IPS-18c (cell line): ENCODE measurements at regions not wholly inside any gene's neighbourhood (a gene's known extent, or its start where the extent isn't known, plus 50 kb on each side); places are given as distances from the start of the nearest gene placed in this dataset.

Source experiments
- H3K4me3 ChIP-seq: 2 replicates; pipeline ENCODE4 v1.7.0; 2013; ENCODE audit warnings: low read depth, mild to moderate bottlenecking, low read length, moderate library complexity; ENCODE audit not compliant: insufficient read depth
- H3K9me3 ChIP-seq: one replicate; pipeline ENCODE4 v1.6.1; 2013; ENCODE audit warnings: mild to moderate bottlenecking, low read length, moderate library complexity; ENCODE audit not compliant: control insufficient read depth, insufficient read depth

DNA sequence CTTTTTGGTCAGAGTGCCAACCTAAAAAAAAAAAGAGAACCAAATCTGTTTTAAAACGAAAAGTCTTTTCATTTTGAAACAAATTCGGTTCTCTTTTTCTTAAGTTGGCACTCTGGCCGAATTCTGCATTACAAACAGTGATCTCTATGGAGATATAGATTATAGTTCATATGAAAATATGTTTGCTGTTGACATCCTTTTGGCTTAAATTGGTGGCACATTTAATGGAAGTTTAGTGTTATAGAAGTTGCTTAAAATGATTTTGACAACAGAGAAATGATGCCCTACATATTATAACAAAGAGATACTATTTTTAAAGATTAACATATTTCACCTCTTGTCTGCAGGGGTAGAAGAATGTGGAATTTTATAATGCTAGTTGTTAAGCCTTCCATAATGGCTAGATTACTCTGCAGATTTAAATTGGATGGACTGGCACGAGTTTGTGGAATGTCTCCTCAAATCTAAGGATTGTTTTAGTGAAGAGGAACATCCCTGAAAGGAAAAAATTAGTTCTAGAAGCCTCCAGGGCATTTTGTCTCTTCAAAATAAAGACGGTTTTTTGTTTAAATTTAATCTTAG, 222.9 kb upstream of the CDH2 start:
- H3K4me3 ChIP-seq, result no peak overlapping the region

GRCh38 chr18:28398471-28398870, 221.5 kb upstream of the CDH2 start:
- Histone ChIP-seq H3K4me3 (no peak overlapping the region), H3K9me3 (no peaks in the 10 kb centered on the region)

More for the DNA sequence above, 222.9 kb upstream of the CDH2 start:
- H3K9me3 ChIP-seq, result no peaks in the 10 kb centered on the region

- no peak overlapping the region for H3K4me3 ChIP-seq
- no peaks in the 10 kb centered on the region for H3K9me3 ChIP-seq
Observed at GRCh38 chr18:28390022-28390421, 213.1 kb upstream of the CDH2 start.

DNA sequence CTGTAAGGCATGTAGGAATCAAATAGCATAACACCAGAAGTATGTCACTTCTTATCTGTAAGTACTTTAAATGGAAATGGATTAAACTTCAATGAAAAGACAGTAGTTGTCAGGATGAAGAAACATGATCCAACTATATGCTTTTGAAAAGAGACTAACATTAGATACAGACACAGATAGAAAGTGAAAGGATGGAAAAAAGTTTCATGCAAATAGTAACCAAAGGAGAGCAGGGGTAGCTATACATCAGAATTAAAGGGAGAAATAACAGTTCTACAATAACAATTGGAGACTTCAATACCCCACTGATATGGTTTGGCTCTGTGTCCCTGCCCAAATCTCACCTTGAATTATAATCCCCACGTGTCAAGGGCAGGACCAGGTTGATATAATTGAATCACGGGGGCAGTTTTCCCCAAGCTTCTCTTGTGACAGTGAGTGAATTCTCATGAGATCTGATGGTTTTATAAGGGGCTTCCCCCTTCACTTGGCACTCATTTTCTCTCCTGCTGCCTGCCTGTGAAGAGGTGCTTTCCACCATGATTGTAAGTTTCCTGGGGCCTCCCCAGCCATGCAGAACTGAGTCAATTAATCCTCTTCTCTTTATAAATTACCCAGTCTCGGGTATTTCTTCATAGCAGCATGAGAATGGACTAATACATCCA, 205.4 kb upstream of the CDH2 start:
- Histone ChIP-seq H3K9me3 (no peaks in the 10 kb centered on the region), H3K4me3 (no peak overlapping the region)

- no peaks in the 10 kb centered on the region for H3K9me3 ChIP-seq
Observed at GRCh38 chr18:28372186-28372585, 195.3 kb upstream of the CDH2 start.

DNA sequence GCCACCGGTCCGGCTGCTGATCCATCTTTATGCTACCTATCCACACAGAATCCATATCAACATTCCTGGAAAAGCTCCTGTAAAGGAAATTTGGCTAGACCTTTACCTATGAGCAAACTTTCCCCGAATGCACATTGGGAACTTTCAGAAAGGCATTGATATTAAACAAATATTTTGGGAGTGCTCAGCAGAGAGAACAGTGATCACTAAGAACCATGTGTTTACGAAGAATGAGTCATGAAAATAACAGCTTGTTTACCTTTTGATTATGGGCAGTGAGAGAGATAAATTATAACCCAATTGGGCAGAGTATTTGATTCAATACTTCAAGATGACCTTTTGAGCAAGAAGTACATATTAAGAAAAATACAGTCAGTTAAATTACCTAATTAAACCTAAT, 189.7 kb upstream of the CDH2 start:
- Histone ChIP-seq H3K9me3 (no peaks in the 10 kb centered on the region), H3K4me3 (no peak overlapping the region)

More at GRCh38 chr18:28372186-28372585, 195.3 kb upstream of the CDH2 start:
- no peak overlapping the region for H3K4me3 ChIP-seq

DNA sequence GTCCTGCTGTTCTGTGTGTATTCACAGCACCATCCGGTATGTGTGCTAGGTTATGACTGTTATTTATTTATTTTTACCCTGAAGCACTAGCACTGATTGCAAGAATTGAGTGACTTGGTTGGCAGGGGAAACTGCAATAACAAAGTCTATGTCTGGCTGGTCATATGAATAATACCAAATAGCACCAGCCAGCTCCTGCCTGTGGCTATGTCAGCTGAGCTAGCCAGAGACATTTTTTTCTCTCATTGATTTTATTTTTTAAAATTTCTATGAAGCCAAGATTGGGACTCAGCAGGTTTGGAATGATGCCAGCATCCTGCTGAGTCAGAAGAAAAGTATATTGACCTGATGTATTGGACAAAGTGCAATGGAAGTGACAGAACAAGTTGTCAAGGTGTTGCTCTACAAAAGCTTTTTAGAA, 188.5 kb upstream of the CDH2 start:
- Histone ChIP-seq H3K4me3 (no peak overlapping the region), H3K9me3 (no peaks in the 10 kb centered on the region)

DNA sequence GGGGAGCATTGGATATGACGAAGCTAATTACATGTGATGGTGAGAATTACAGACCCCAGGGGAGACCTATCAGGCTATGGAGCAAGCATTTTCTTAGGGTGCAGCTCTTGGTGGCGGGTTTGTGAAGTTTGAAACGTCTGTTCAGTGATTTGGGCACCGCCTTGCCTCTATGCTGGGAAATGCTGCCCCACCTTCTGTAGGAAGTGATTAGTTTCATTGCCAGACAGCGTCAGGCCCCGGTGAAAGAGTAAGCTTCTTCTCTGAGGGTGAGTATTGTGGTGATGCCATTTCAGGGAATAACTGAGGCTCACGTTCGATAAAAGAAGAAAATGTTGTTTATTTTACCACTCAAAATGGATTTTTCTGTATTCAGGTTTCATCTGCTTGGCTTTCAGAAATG, 186.2 kb upstream of the CDH2 start:
- Histone ChIP-seq H3K4me3 (no peak overlapping the region), H3K9me3 (no peaks in the 10 kb centered on the region)

DNA sequence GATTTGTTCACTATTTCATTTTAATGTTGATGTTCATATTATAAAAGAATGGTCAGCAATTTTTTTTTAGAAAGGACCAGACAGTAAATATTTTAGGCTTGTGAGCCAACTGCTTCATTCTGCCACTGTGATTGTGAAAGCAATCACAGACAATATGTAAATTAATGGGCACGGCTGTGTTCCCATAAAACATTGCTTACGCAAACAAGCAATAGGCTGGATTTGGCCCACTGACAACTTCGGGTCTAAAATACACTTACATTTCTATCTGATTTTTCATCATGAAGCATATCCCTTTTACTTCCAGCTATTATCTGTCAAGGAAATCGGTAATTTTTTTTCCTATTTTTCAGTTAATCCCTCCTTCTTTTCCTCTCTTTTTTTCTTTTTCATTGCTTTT, 182.2 kb upstream of the CDH2 start:
- H3K4me3 ChIP-seq, result no peak overlapping the region
- H3K9me3 ChIP-seq, result no peaks in the 10 kb centered on the region

DNA sequence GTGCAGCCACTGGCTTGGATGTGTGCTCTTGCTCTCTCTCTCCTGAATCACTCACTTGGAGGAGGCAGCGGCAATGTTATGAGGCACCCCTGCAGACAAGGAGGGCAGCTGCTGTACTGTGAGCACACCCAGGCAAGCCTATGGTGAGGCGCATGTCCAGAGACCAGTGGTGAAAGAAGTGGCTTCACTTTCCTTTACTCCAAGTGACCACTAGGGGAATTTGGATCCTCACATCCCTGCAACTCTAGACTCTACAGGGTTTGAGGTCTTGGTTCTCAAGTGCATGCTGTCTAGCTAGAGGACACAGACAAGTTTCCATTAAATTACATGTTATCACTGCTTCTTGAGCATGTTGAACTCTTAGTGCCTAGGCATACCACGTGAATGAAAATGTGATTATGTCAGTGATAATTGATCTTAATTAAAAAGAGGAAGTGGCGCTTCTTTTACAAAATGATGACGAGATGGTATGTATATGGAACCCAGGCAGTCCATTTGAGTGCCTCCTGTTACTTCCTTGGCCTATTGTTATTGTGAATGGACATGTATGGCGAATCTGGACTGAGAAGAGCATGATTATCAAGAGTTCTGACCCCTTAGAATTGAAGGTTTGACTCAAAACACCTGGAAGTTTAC, 181.0 kb upstream of the CDH2 start:
- Histone ChIP-seq H3K9me3 (no peaks in the 10 kb centered on the region), H3K4me3 (no peak overlapping the region)

GRCh38 chr18:28350821-28351220, 173.9 kb upstream of the CDH2 start:
- Histone ChIP-seq H3K9me3 (no peaks in the 10 kb centered on the region), H3K4me3 (no peak overlapping the region)

DNA sequence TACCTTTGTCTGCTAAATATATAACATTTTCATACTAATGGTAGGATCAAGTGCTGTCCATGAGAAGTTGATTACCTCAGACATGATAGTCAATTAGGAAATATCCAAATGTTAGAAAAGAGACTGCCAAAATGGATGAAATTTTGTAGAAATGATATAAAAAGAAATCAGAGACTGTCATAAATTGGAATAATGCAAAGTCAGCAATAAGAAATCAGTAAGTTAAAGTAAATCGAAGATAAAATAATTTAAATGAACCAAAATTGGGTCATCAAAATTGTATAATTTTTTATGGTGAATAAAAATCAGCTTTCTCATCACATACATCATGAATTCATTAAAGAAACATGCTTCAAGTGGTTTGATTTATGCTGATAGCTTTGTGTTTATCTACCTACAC, 165.3 kb upstream of the CDH2 start:
- no peak overlapping the region for H3K4me3 ChIP-seq
- H3K9me3 ChIP-seq, result no peaks in the 10 kb centered on the region

DNA sequence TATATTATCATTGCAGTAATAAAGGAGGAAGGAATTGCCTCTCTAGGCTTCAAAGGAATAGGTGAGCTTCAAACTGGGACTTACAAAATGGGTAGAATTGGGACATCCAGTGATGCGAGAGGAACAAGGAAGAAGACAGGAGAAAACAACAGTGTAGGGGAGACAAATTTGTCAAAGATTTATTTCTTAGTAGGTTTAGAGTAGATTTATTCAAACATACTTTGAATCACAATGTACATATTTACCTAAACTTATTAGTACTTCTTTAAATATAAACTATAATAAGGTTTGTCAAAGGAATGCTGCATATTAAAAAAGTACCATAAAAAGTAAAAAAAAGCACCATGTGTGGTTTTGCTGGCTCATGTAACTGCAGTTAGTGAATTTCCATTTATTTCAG, 161.4 kb upstream of the CDH2 start:
- no peaks in the 10 kb centered on the region for H3K9me3 ChIP-seq
- H3K4me3 ChIP-seq, result no peak overlapping the region

GRCh38 chr18:28334516-28334915, 157.6 kb upstream of the CDH2 start:
- no peak overlapping the region for H3K4me3 ChIP-seq
- no peaks in the 10 kb centered on the region for H3K9me3 ChIP-seq

GRCh38 chr18:28332071-28332470, 155.1 kb upstream of the CDH2 start:
- Histone ChIP-seq H3K4me3 (no peak overlapping the region), H3K9me3 (no peaks in the 10 kb centered on the region)

DNA sequence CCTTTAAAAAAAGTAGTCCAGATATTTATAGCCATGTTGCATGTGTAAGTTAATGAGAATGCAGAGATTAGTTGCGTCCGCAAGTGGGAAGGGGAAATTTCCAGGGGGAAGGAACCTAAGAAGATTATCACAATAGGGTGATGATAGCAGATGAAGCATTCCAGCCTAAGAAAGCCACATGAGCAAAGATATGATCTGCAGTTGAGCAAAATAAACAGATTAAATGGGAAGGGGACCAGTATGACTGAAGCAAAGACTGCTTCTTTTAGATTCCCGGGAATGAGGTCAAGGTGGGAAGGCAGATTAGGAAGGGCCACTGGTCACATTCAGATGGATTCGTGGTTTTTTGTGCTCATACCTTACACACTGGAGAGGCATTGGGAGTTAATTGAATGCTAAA, 154.6 kb upstream of the CDH2 start:
- no peaks in the 10 kb centered on the region for H3K9me3 ChIP-seq
- H3K4me3 ChIP-seq, result no peak overlapping the region

DNA sequence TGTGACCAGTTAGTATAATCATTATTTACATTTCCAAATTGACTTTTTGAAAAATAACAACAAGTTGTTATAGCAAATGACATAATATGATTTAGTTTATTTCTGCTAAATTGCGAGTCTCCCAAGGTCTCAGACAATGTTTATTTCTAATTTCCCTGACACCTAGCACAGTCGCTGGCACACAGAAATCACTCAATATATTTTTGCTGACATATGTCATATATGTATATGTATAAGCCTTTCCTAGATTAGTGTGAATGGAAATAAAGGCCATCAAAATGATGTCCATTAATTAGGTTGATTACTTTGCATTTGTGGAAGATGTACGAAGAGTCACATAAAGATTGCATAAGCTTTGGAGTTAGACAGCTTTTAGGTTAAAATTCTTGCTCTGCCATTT, 136.7 kb upstream of the CDH2 start:
- Histone ChIP-seq H3K9me3 (no peaks in the 10 kb centered on the region), H3K4me3 (no peak overlapping the region)

- Histone ChIP-seq H3K9me3 (no peaks in the 10 kb centered on the region), H3K4me3 (no peak overlapping the region)
Observed at GRCh38 chr18:28288784-28289183, 111.9 kb upstream of the CDH2 start.
